Right lobe of liver (tissue), 6 donors: ENCODE measurements at regions not wholly inside any gene's neighbourhood (a gene's known extent, or its start where the extent isn't known, plus 50 kb on each side); places are given as distances from the start of the nearest gene placed in this dataset.
"Not testable (repeated sequence)": the region's sequence is repeated elsewhere in the genome, so short reads cannot be mapped to it uniquely, and the experiment has no call there.

Experiments
- ATAC-seq, 4 donors: fragments of 200-7000 bp; cut with Tn5 transposase; one replicate each; pipeline ENCODE4 v1.9.1; 2020; ENCODE audit warnings: mild to moderate bottlenecking in 4 of 4, moderate library complexity in 4 of 4
- DNase-seq, 3 donors: peaks; one replicate each; pipeline ENCODE4 v3.0.0-alpha.2; 2020
- H3K27ac ChIP-seq, 3 donors: fragments of 200-600 bp; one replicate each; pipeline ENCODE4 v1.8.0; 2022
- H3K27me3 ChIP-seq, 2 donors: fragments of 200-600 bp; one replicate each; pipeline ENCODE4 v1.8.0; 2022
- H3K36me3 ChIP-seq, 4 donors: fragments of 200-600 bp; sonication (generic) in 1 of 4; one replicate each; pipeline versions ENCODE4 v1.5.1 to v1.8.0; 2017 to 2022; ENCODE audit warnings: control low read depth in 1 of 4
- H3K4me1 ChIP-seq, 4 donors: fragments of 200-600 bp; sonication (generic) in 1 of 4; one replicate each; pipeline versions ENCODE4 v1.5.1 to v1.8.0; 2017 to 2022; ENCODE audit warnings: control low read depth in 1 of 4
- H3K4me3 ChIP-seq, 3 donors: fragments of 200-600 bp; one replicate each; pipeline ENCODE4 v1.8.0; 2022
- H3K9me3 ChIP-seq, 4 donors: fragments of 200-600 bp; sonication (generic) in 1 of 4; one replicate each; pipeline versions ENCODE4 v1.5.1 to v1.8.0; 2017 to 2022; ENCODE audit warnings: control low read depth in 1 of 4
- CTCF ChIP-seq, 4 donors: fragments of 200-600 bp in 3 of 4; fragments of 450-650 bp in 1 of 4; IDR thresholded peaks; one replicate each; pipeline versions ENCODE4 v1.5.1 to v1.8.0; 2016 to 2022; ENCODE audit warnings: antibody characterized with exemption in 4 of 4, mild to moderate bottlenecking in 2 of 4
- POLR2A ChIP-seq: fragments of 450-650 bp; IDR thresholded peaks from one replicate; pipeline ENCODE4 v1.6.1; 2017; ENCODE audit warnings: antibody characterized with exemption, mild to moderate bottlenecking
- WGBS: methylation state at CpG from one replicate; pipeline ENCODE4 v1.1.6; 2018; ENCODE audit warnings: low coverage, low lambda C conversion rate; ENCODE audit not compliant: insufficient coverage; ENCODE audit errors: missing lambda C conversion rate; 5-methylcytosine and 5-hydroxymethylcytosine counted together
- intact Hi-C, 2 donors: fragments of 100-400 bp; cut with DNase I; formaldehyde crosslinking; loops; one replicate each; pipeline versions ENCODE4 v1.11.2 to v1.14.1; 2022
- donor health status: DM: no; HTN: yes; CAD: no.
- donor health status: DM: no; HTN: no; CAD: no.
- donor health status: DM: no; HTN: no; CAD: no.
- donor health status: DM: no; HTN: yes; CAD: no.
- donor health status: DM: no; HTN: yes; CAD: no.

DNA sequence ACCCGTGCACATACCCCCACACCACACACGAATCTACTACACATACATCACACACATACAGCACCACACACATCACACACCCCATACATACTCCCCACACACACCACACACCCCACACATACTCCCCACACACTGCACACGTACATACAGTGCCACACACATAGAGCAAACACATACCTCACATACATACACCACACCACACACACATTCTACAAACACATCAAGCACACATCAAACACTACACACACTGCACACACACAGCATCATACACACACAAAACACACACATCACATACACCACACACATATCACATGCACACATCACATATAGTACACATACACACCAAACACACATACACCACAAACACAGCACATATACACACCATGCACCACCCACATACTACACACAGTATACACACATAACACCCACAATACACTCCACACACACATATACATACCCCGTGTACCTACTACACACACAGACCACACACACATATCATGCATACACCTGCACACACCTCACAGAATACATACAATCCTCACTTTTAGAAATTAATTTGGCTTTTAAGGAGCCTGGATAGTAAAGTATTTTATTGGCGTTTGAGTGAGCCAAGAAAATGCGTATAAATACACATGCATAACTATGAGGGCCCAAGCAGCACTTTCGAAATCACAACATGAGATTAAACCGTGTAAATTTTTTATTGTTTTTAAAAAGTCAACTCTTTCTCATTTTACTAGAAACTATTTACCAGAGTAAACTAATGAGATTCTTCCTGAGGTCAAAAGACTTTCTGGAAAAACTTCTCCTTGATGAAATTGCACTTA, 1461.4 kb downstream of the FOXD4L5 start:
- H3K4me1 ChIP-seq, intact Hi-C loops, DNase-seq, H3K27ac ChIP-seq, H3K27me3 ChIP-seq, H3K9me3 ChIP-seq, H3K4me3 ChIP-seq, H3K36me3 ChIP-seq: not testable (repeated sequence)
- WGBS, result 41% methylated on average over 8 of the region's 8 CpGs
- peak; percentile 55 to 82 (median 72) for ATAC-seq

DNA sequence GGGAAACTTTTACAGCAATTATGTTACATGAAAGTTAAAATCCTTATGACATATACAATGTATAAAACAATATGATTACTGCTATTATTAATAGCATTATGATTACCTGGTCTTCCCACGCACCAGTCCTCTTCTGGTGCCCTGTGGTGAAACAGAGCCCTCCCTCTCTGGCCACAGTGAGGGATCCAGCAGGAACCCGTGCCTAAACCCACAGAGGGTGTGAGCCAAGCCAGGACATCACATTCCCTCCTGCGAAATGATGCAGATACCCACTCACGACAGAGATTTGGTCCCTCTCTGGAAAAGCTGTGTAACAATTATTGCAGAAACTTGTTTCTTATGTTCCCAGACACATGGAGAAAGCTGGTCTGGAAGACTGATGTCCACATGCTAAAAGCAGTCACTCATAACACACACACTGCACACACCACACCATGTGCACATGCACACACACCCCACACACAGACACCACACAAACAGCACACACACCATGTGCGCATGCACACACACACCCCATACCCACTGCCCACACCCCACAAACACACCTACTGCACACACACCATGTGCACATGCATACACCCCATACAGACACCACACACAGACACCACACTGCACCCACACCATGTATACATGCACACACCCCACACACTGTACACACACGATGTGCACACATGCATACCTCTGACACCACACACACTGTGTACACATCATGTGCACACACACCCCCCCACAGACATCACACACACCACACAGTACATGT, 1462.2 kb downstream of the FOXD4L5 start:
- H3K36me3 ChIP-seq, H3K4me3 ChIP-seq, H3K27ac ChIP-seq, H3K27me3 ChIP-seq, H3K9me3 ChIP-seq, intact Hi-C loops, H3K4me1 ChIP-seq, DNase-seq: not testable (repeated sequence)
- ATAC-seq, result peak in 3 of 4 donors; percentile 14 to 63 (median 30)
- WGBS, result 34% methylated on average over 5 of the region's 6 CpGs

GRCh38 chr9:63821293-63821692, 1463.7 kb downstream of the FOXD4L5 start:
- H3K9me3 ChIP-seq, DNase-seq, H3K27me3 ChIP-seq, H3K27ac ChIP-seq, H3K4me1 ChIP-seq, H3K4me3 ChIP-seq, intact Hi-C loops, ATAC-seq, H3K36me3 ChIP-seq: not testable (repeated sequence)
- 40% methylated on average over 10 of the region's 10 CpGs for WGBS

- H3K4me1 ChIP-seq, H3K9me3 ChIP-seq, H3K36me3 ChIP-seq, intact Hi-C loops, H3K27ac ChIP-seq, DNase-seq, H3K4me3 ChIP-seq, ATAC-seq, H3K27me3 ChIP-seq: not testable (repeated sequence)
- 60% methylated on average over 13 of the region's 13 CpGs for WGBS
Observed at GRCh38 chr9:63820882-63821281, 1464.1 kb downstream of the FOXD4L5 start.

DNA sequence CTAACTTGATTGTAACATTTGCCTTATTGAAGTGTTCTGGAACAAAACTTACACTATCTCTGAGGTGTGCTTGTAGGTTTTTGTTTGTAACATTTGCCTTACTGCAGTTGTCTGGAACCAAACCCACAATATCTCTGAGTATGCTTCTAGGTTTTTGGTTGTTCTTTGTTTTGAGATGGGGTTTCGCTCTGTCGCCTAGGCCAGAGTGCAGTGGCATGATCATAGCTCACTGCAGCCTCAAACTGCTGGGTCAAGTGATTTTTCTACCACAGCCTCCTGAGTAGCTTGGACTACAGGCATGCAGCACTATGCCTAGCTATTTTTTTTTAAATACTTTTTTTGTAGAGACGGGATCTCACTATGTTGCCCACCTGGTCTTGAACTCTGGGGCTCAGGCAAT, 1464.6 kb downstream of the FOXD4L5 start:
- ATAC-seq, intact Hi-C loops, H3K27ac ChIP-seq, H3K27me3 ChIP-seq, H3K9me3 ChIP-seq, DNase-seq, H3K4me1 ChIP-seq, H3K36me3 ChIP-seq, H3K4me3 ChIP-seq: not testable (repeated sequence)
- WGBS, result 70% methylated on average over 3 of the region's 3 CpGs

- H3K4me1 ChIP-seq, result no peaks in the 10 kb centered on the region
- WGBS, result 24% methylated on average over 38 of the region's 41 CpGs
- H3K4me3 ChIP-seq, result no peak overlapping the region
- intact Hi-C loops, result no loop called here
- H3K27me3 ChIP-seq, result no peaks in the 10 kb centered on the region
- DNase-seq, result peak; percentile 71 to 85 (median 74)
- no peak overlapping the region for H3K27ac ChIP-seq
- no peaks in the 10 kb centered on the region for H3K9me3 ChIP-seq
- peak; percentile 25 to 65 (median 52) for ATAC-seq
- TF ChIP-seq CTCF (IDR thresholded peaks at IDR 0.05) (no peak), POLR2A (no peak)
- H3K36me3 ChIP-seq, result no peaks in the 10 kb centered on the region
Observed at GRCh38 chr9:63817622-63818518, 1467.1 kb downstream of the FOXD4L5 start.
